H1 (cell line): ENCODE measurements at regions not wholly inside any gene's neighbourhood (a gene's known extent, or its start where the extent isn't known, plus 50 kb on each side); places are given as distances from the start of the nearest gene placed in this dataset.

Experiments used
- CTCF ChIA-PET: fragments of 300-600 bp; sonication (Branson Sonifier 250); formaldehyde crosslinking; loops from one replicate; lab custom pipeline; 2021; ENCODE audit not compliant: partially characterized antibody; lab: Charles Lee
- POLR2A ChIA-PET: fragments of 300-600 bp; sonication (Branson Sonifier 250); formaldehyde crosslinking; loops from one replicate; lab custom pipeline; 2021; ENCODE audit warnings: inconsistent platforms; ENCODE audit not compliant: partially characterized antibody; lab: Charles Lee
- DNase-seq, 2 experiments: peaks; one replicate each; pipeline versions ENCODE4 v3.0.0 to v3.0.0-alpha.2; 2010 to 2022; ENCODE audit warnings: low spot score in 2 of 2, low read depth in 1 of 2, mixed read lengths in 1 of 2
- FAIRE-seq: peaks from 2 replicates; lab custom pipeline; 2011; peaks lifted over from hg19 to GRCh38; lab: Jason Lieb, UNC
- H2AFZ ChIP-seq: 2 replicates; pipeline ENCODE4 v1.8.1; 2012; ENCODE audit warnings: low read length, inconsistent platforms
- H2AK5ac ChIP-seq: 2 replicates; pipeline ENCODE4 v1.6.1; 2013; ENCODE audit warnings: low read depth, low read length
- H2BK120ac ChIP-seq: replicated peaks from 2 replicates; pipeline ENCODE3; 2013; ENCODE audit warnings: low read depth, low read length, inconsistent platforms
- H2BK12ac ChIP-seq: 2 replicates; pipeline ENCODE4 v1.6.1; 2013; ENCODE audit warnings: low read depth, low read length
- H2BK15ac ChIP-seq: 2 replicates; pipeline ENCODE4 v1.6.1; 2013; ENCODE audit warnings: low read length
- H2BK20ac ChIP-seq: 2 replicates; pipeline ENCODE4 v1.6.1; 2013; ENCODE audit warnings: low read length
- H2BK5ac ChIP-seq: 2 replicates; pipeline ENCODE4 v1.6.1; 2013; ENCODE audit warnings: low read depth, low read length
- H3K14ac ChIP-seq: 2 replicates; pipeline ENCODE4 v1.6.1; 2013; ENCODE audit warnings: inconsistent platforms; ENCODE audit not compliant: insufficient read length
- H3K18ac ChIP-seq: 2 replicates; pipeline ENCODE4 v1.6.1; 2013; ENCODE audit warnings: low read length; ENCODE audit errors: extremely low read depth
- H3K23ac ChIP-seq: 2 replicates; pipeline ENCODE4 v1.6.1; 2013; ENCODE audit warnings: inconsistent platforms; ENCODE audit not compliant: insufficient read length
- H3K23me2 ChIP-seq: 2 replicates; pipeline ENCODE4 v1.6.1; 2013; ENCODE audit warnings: low read depth, low read length
- H3K27ac ChIP-seq: 2 replicates; pipeline ENCODE4 v1.6.1; 2011; ENCODE audit warnings: low read depth, low read length, inconsistent platforms
- H3K27me3 ChIP-seq, 4 experiments: replicated peaks in 1 of 4; 1 replicate in 1 of 4; 2 replicates in 3 of 4; pipeline versions ENCODE4 v1.6.1 to v1.8.1; 2011 to 2013; ENCODE audit warnings: low read length in 3 of 4, mild to moderate bottlenecking in 3 of 4, inconsistent platforms in 2 of 4, mixed read lengths in 2 of 4, moderate library complexity in 1 of 4; ENCODE audit not compliant: control insufficient read depth in 3 of 4, insufficient read depth in 3 of 4; ENCODE audit errors: extremely low read depth in 1 of 4
- H3K36me3 ChIP-seq, 4 experiments: 2 replicates each; pipeline versions ENCODE4 v1.6.1 to v1.8.1; 2011 to 2013; ENCODE audit warnings: mild to moderate bottlenecking in 4 of 4, low read length in 3 of 4, moderate library complexity in 2 of 4, control low read depth in 1 of 4, inconsistent platforms in 1 of 4; ENCODE audit not compliant: insufficient read depth in 4 of 4, control insufficient read depth in 2 of 4
- H3K4ac ChIP-seq: replicated peaks from 2 replicates; pipeline ENCODE3; 2013; ENCODE audit warnings: low read length, low read depth, mixed read lengths, inconsistent platforms; ENCODE audit not compliant: insufficient read length
- H3K4me1 ChIP-seq, 4 experiments: replicated peaks in 1 of 4; 1 replicate in 1 of 4; 2 replicates in 3 of 4; pipeline versions ENCODE4 v1.6.1 to v1.8.1; 2011 to 2013; ENCODE audit warnings: low read length in 3 of 4, inconsistent platforms in 2 of 4, mixed read lengths in 1 of 4; ENCODE audit not compliant: insufficient read depth in 4 of 4, control insufficient read depth in 3 of 4
- H3K4me2 ChIP-seq, 2 experiments: 2 replicates each; pipeline versions ENCODE4 v1.6.1 to v1.8.1; 2011 to 2013; ENCODE audit warnings: low read depth in 2 of 2, low read length in 2 of 2, control low read depth in 1 of 2, inconsistent platforms in 1 of 2, mild to moderate bottlenecking in 1 of 2; ENCODE audit not compliant: insufficient read depth in 1 of 2
- H3K4me3 ChIP-seq, 4 experiments: fragments of 200-600, 300-600 bp in 1 of 4; sonication (generic), shearing (Covaris generic), sonication (Bioruptor Twin) in 1 of 4; 2 replicates each; pipeline versions ENCODE4 v1.5.1 to v1.8.1; 2011 to 2016; ENCODE audit warnings: low read length in 4 of 4, low read depth in 3 of 4, control low read depth in 2 of 4, inconsistent platforms in 2 of 4, mild to moderate bottlenecking in 2 of 4, mixed read lengths in 1 of 4, moderate library complexity in 1 of 4; ENCODE audit not compliant: insufficient read depth in 2 of 4; ENCODE audit errors: extremely low read depth in 1 of 4
- H3K56ac ChIP-seq: replicated peaks from 2 replicates; pipeline ENCODE3; 2013; ENCODE audit warnings: low read depth, mild to moderate bottlenecking, mixed read lengths, low read length, inconsistent platforms; ENCODE audit not compliant: insufficient read length
- H3K79me1 ChIP-seq: 2 replicates; pipeline ENCODE4 v1.6.1; 2013; ENCODE audit warnings: low read depth, low read length, control low read depth
- H3K79me2 ChIP-seq, 2 experiments: 2 replicates each; pipeline versions ENCODE4 v1.6.1 to v1.8.1; 2012 to 2013; ENCODE audit warnings: low read length in 2 of 2, mild to moderate bottlenecking in 2 of 2, inconsistent platforms in 1 of 2; ENCODE audit not compliant: insufficient read depth in 2 of 2, control insufficient read depth in 1 of 2
- H3K9ac ChIP-seq, 4 experiments: replicated peaks in 1 of 4; 1 replicate in 1 of 4; 2 replicates in 3 of 4; pipeline versions ENCODE4 v1.6.1 to v1.8.1; 2011 to 2013; ENCODE audit warnings: low read depth in 3 of 4, low read length in 3 of 4, control low read depth in 2 of 4, mild to moderate bottlenecking in 2 of 4, moderate library complexity in 2 of 4, inconsistent platforms in 1 of 4; ENCODE audit errors: extremely low read depth in 1 of 4
- H3K9me3 ChIP-seq, 2 experiments: 2 replicates each; pipeline versions ENCODE4 v1.6.1 to v1.8.1; 2012 to 2013; ENCODE audit warnings: mild to moderate bottlenecking in 2 of 2, moderate library complexity in 2 of 2, control low read depth in 1 of 2, inconsistent platforms in 1 of 2, low read depth in 1 of 2, low read length in 1 of 2, mixed read lengths in 1 of 2; ENCODE audit not compliant: insufficient read depth in 2 of 2
- H4K20me1 ChIP-seq, 2 experiments: replicated peaks in 1 of 2; 2 replicates each; pipeline versions ENCODE3 to v1.8.1; 2011 to 2013; ENCODE audit warnings: inconsistent platforms in 2 of 2, low read length in 2 of 2, mild to moderate bottlenecking in 1 of 2; ENCODE audit not compliant: insufficient read depth in 2 of 2, control insufficient read depth in 1 of 2
- H4K5ac ChIP-seq: 2 replicates; pipeline ENCODE4 v1.6.1; 2013; ENCODE audit warnings: low read length, low read depth, mixed read lengths, inconsistent platforms; ENCODE audit not compliant: insufficient read length
- H4K8ac ChIP-seq: 2 replicates; pipeline ENCODE4 v1.8.0; 2013; ENCODE audit warnings: mild to moderate bottlenecking, moderate library complexity, low read length, inconsistent platforms; ENCODE audit not compliant: insufficient read depth; ENCODE audit errors: extremely low read depth
- H4K91ac ChIP-seq: replicated peaks from 2 replicates; pipeline ENCODE3; 2013; ENCODE audit warnings: low read length, mixed read lengths, inconsistent platforms; ENCODE audit not compliant: insufficient read length
- BACH1 ChIP-seq: IDR thresholded peaks from 2 replicates; pipeline ENCODE4 v1.6.1; 2012; ENCODE audit warnings: low read length, improper control_type of control experiment
- BRCA1 ChIP-seq: IDR thresholded peaks from 2 replicates; pipeline ENCODE4 v1.6.1; 2012; ENCODE audit warnings: low read depth, low read length, improper control_type of control experiment
- CHD2 ChIP-seq: IDR thresholded peaks from 2 replicates; pipeline ENCODE4 v1.6.1; 2012; ENCODE audit warnings: low read length, improper control_type of control experiment
- CREB1 ChIP-seq: IDR thresholded peaks from 2 replicates; pipeline ENCODE4 v1.6.1; 2012; ENCODE audit warnings: inconsistent platforms
- CTBP2 ChIP-seq: IDR thresholded peaks from 2 replicates; pipeline ENCODE4 v1.7.0; 2011; ENCODE audit warnings: borderline replicate concordance, mild to moderate bottlenecking, moderate library complexity, mixed read lengths, low read length; ENCODE audit not compliant: insufficient read depth, insufficient read length
- FOSL1 ChIP-seq: IDR thresholded peaks from 2 replicates; pipeline ENCODE4 v1.6.1; 2011; ENCODE audit warnings: mild to moderate bottlenecking, low read depth, low read length, moderate library complexity; ENCODE audit not compliant: insufficient read depth
- GABPA ChIP-seq: IDR thresholded peaks from 2 replicates; pipeline ENCODE4 v1.6.1; 2011; ENCODE audit warnings: mild to moderate bottlenecking, low read length, moderate library complexity, borderline replicate concordance; ENCODE audit not compliant: insufficient read depth
- KDM4A ChIP-seq: IDR thresholded peaks from one replicate; pipeline ENCODE4 v1.7.1; 2012; ENCODE audit warnings: low read depth, mild to moderate bottlenecking, moderate library complexity, low read length, inconsistent platforms; ENCODE audit not compliant: severe bottlenecking
- MAFK ChIP-seq: IDR thresholded peaks from 2 replicates; pipeline ENCODE4 v1.6.1; 2012; ENCODE audit warnings: low read depth, mild to moderate bottlenecking, improper control_type of control experiment, low read length
- MAX ChIP-seq: IDR thresholded peaks from 2 replicates; pipeline ENCODE4 v1.6.1; 2012; ENCODE audit warnings: inconsistent platforms
- SP2 ChIP-seq: IDR thresholded peaks from 2 replicates; pipeline ENCODE4 v1.6.1; 2012; ENCODE audit warnings: mild to moderate bottlenecking, low read length, inconsistent platforms
- TBP ChIP-seq: IDR thresholded peaks from 2 replicates; pipeline ENCODE4 v1.6.1; 2011; ENCODE audit warnings: low read depth, low read length, improper control_type of control experiment
- TEAD4 ChIP-seq: IDR thresholded peaks from 2 replicates; pipeline ENCODE4 v1.6.1; 2012; ENCODE audit warnings: low read depth, low read length, inconsistent platforms, mixed read lengths
- YY1 ChIP-seq: IDR thresholded peaks from 2 replicates; pipeline ENCODE4 v1.6.1; 2011; ENCODE audit warnings: low read depth, mild to moderate bottlenecking, low read length
- WGBS, 2 experiments: shearing (Covaris generic) in 1 of 2; methylation state at CpG; one replicate each; pipeline versions ENCODE4 v1.1.6 to v1.1.7; 2013 to 2015; ENCODE audit warnings: low lambda C conversion rate in 2 of 2, mixed read lengths in 2 of 2, inconsistent platforms in 1 of 2, low coverage in 1 of 2, missing lambda C conversion rate in 1 of 2; ENCODE audit not compliant: insufficient replicate concordance in 2 of 2, insufficient coverage in 1 of 2, insufficient read length in 1 of 2; ENCODE audit errors: extremely low coverage in 1 of 2, missing lambda C conversion rate in 1 of 2; 5-methylcytosine and 5-hydroxymethylcytosine counted together
- TF ChIP-seq, protein P1 (sequence below): IDR thresholded peaks from 2 replicates; pipeline ENCODE4 v1.6.1; 2012; ENCODE audit warnings: inconsistent platforms

DNA sequence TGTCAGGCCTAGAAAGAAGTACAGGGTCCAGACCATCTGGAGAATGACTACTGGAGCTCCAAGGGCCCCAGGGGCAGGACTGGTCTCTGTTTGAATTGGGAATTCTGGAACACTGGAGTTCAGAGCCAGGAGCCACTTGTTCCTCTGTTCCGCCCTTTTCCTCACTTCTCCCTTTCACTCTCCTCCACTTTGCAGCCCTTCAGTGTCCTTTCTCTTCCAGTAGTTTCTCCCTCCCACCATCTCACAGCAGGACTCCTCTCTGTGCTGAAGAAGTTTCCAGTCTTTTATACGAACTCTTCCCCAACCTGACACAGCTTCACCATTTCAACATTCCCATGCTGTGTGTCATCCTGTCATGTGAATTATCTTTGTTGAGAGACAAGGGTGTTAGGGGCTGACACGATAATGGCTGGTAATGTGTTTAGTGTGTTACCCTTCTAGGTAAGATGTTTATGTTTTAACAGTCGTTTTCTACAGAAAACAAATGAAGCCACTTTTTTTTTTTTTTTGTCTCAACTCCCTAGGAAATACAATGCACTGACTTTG lies 180.3 kb upstream of the MYOCD start:
- Histone ChIP-seq H2BK15ac (no peak overlapping the region), H3K4me2 (no peak overlapping the region), H3K9me3 (no peaks in the 10 kb centered on the region), H3K27me3 (no peaks in the 10 kb centered on the region), H3K23ac (no peak overlapping the region), H3K56ac (no peak overlapping the region), H2AK5ac (no peak overlapping the region), H2BK120ac (no peak overlapping the region), H4K91ac (no peak overlapping the region), H4K5ac (no peak overlapping the region), H3K18ac (no peak overlapping the region), H3K27ac (no peak overlapping the region), H2BK20ac (no peak overlapping the region), H3K14ac (no peak overlapping the region), H3K23me2 (no peaks in the 10 kb centered on the region), H2BK12ac (no peak overlapping the region), H3K79me2 (no peaks in the 10 kb centered on the region), H2BK5ac (no peak overlapping the region), H3K4me1 (peaks cover 0 to 2% (median 0%) of the 10 kb centered on the region in 4 experiments; a peak in 2 of 7 replicates), H3K9ac (no peak overlapping the region), H3K36me3 (no peaks in the 10 kb centered on the region), H3K79me1 (no peaks in the 10 kb centered on the region), H3K4ac (no peak overlapping the region), H4K8ac (no peak overlapping the region), H3K4me3 (no peak overlapping the region), H4K20me1 (no peaks in the 10 kb centered on the region), H2AFZ (0 out of 2 replicates have a peak overlapping the region, but pooled peaks have one; percentile 26)
- CTCF ChIA-PET, result interaction anchor here (0.8 kb wide), 1 partner anchor 142 kb away, joined by 5 read pairs; no protein-coding TSS in a partner anchor
- POLR2A ChIA-PET, result no interaction called here
- FAIRE-seq, result no peak
- WGBS, 2 experiments, result 82% methylated on average over 4 of the region's 4 CpGs; no CpG with 5 or more reads in 1 of the 2 experiments
- DNase-seq, result no peak
- TF ChIP-seq CHD2, result no peak
- TF ChIP-seq FOSL1, result no peak
- no peak for TF ChIP-seq GABPA
- no peak for TF ChIP-seq TBP
- TF ChIP-seq BACH1, result no peak
- no peak for TF ChIP-seq SP2
- no peak for TF ChIP-seq CREB1
- TF ChIP-seq MAFK, result no peak
- no peak for TF ChIP-seq KDM4A
- TF ChIP-seq, protein P1, sequence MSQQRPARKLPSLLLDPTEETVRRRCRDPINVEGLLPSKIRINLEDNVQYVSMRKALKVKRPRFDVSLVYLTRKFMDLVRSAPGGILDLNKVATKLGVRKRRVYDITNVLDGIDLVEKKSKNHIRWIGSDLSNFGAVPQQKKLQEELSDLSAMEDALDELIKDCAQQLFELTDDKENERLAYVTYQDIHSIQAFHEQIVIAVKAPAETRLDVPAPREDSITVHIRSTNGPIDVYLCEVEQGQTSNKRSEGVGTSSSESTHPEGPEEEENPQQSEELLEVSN, result no peak
- TF ChIP-seq TEAD4, result no peak
- no peak for TF ChIP-seq MAX
- no peak for TF ChIP-seq YY1
- no peak for TF ChIP-seq BRCA1
- TF ChIP-seq CTBP2, result no peak
